ENCODE measurements at regions not wholly inside any gene's neighbourhood (a gene's known extent, or its start where the extent isn't known, plus 50 kb on each side); places are given as distances from the start of the nearest gene placed in this dataset.

DNA sequence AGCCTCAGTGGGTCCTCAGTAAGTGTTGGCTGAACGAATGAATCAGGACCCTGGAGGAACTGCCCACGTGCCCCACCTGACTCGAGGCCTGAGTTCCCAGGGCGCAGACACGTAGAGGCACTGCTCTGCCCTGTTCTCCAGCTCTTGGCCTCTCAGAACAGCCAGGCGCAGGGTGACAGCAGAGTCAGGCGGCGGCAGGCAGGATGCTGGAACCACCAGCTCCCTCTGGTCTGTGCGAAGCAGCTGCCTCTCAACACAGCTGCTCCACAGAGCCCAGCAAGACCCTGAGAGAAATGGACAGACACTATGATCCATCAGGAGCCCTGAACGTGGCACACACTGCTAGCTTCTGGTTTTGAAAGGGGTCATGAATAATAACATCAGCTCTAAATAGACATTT lies 53.1 kb upstream of the BCO1 start:
- ATAC-seq (no peak), DNase-seq (ENCODE audit: low spot score) (no peak)
- intact Hi-C loops (cut with DNase I): no loop called here

- intact Hi-C loops (cut with DNase I): no loop called here
- peak; percentile 95 for ATAC-seq
- peak; percentile 87 for DNase-seq (ENCODE audit: low spot score)
Observed at GRCh38 chr16:81181013-81181720, 57.3 kb upstream of the BCO1 start.

DNA sequence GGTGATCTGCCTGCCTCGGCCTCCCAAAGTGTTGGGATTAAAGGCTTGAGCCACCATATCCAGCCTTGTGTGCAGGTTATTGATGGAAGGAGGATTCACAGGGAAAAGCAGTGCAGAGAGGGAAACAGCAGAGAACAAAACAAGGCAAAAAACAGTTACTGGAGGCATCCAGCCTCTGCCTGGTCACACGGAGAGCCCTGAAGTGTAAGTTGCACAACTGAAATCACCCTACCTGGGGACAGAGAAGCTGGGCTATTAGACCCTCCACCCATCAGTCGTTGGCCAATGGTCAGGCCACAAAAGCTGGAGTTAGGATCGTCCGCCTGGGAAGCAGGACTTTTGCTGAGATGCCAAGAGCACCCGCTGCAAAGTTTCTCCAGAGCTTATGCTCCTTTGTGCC lies 57.9 kb upstream of the BCO1 start:
- no peak for DNase-seq (ENCODE audit: low spot score)
- intact Hi-C loops (cut with DNase I): no loop called here
- ATAC-seq: peak; percentile 51

DNA sequence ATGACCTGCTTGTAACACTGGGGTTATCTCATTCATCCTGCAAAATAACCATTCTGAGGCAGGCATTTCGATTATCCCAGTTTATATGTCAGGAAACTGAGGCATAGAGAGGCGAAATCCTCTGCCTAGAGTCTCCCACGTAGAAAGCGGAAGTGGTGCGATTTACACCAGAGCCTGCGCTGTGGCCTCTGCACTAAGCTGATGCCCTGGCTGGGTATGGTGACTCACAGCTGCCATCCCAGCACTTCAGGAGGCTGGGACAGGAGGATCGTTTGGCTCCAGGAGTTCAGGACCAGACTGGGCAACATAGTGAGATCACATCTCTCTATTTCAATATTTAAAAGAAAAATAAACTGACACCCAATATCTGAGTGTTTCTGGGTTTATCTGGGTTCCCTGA lies 59.3 kb upstream of the BCO1 start:
- DNase-seq (ENCODE audit: low spot score) (no peak), ATAC-seq (no peak)
- intact Hi-C loops (cut with DNase I): loop anchor here (10.0 kb wide), 1 partner anchor 936 kb away; no protein-coding TSS in a partner anchor

DNA sequence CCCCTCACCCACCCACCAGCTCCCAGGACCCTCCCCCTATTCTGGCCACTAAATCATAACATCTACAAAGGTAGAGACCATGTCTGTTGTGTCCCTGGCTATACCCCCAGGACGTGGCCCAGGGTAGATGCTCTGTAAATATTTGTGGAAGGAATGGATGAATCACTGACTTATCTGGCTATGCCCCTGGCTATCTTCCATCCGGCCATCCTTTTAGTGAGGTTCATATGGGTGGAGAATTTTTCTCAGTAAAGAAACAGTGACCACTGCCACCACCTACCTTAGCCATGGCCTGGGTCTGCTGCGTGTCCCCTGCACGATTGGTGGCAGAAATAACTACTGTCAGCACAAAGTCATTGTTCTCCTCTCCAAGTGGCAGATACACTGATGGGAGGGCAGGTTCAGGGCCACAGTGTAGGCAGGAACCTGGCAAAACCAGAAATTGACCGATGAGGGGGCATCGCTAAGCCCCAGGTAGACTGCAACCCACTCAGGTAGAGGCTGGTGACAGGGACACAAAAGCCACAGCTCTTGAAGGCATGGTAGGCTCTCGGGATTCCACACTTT lies 63.1 kb upstream of the BCO1 start:
- no peak for ATAC-seq
- no peak for DNase-seq (ENCODE audit: low spot score)
- intact Hi-C loops (cut with DNase I): loop anchor here (10.0 kb wide), 1 partner anchor 939 kb away; no protein-coding TSS in a partner anchor

- intact Hi-C loops (cut with DNase I): loop anchor here (10.0 kb wide), 1 partner anchor 940 kb away; no protein-coding TSS in a partner anchor
- ATAC-seq (no peak), DNase-seq (ENCODE audit: low spot score) (no peak)
Observed at GRCh38 chr16:81174644-81175324, 63.7 kb upstream of the BCO1 start.

DNA sequence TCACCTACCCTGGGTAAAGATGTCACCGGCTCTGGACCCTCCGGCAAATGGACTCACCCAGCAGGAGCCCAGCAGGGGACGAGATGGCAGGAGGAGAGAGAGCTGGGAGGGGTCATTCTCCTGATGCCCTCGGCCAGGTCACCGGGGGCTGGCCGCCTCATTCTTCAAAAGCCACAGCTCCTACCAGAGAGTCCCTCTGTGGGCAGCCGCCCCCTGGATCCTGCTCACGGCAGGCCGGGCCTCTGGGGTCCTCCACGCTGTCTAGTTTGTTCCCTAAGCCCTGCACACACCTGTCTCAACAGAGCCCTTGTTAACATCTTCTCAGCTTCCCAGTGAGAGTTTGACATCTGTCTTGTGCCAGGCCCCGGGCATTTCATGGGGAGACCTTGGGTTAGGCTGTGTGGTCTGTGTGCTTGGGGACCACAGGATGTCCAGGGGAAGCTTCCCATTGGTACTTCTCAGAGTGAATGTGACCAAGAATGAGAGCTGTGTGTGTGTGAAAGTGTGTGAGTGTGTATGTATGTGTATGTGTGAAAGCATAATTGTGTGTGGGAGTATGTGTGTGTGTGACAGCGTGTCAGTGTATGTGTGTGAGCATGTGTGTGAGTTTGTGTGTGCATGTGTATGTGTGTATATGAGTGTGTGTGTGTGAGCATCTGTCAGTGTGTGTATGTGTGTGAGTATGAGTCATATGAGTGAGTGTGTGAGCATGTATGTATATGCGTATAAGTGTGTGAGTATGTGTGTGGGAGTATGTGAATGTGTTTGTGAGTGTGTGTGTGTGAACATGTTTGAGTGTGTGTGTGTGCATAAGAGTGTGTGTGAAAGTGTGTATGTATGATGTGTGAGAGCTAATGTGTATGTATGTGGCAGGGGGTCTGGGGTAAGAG lies 65.5 kb upstream of the BCO1 start:
- intact Hi-C loops (cut with DNase I): loop anchor here (10.0 kb wide), 1 partner anchor 942 kb away; no protein-coding TSS in a partner anchor
- no peak for ATAC-seq
- no peak for DNase-seq (ENCODE audit: low spot score)

DNA sequence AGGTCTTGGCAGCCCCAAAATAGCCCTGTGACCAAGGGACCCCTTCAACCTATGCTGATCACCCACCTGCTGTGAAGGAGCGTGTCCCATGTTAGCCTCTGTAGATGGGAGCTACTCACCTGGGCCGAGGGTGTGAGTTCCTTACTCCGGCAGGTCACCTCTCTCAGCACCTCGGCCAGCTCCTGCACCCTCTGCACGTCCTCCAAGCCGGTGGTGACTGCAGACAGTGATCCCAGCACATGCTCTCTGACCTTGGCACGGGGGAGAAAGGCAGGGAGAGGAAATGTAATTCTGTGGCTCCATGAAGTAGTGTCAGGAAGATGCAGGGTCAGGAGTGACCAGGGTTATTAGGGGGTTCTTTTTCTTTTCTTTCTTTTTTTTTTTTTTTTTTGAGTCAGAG lies 67.7 kb upstream of the BCO1 start:
- DNase-seq (ENCODE audit: low spot score) (no peak), ATAC-seq (no peak)
- intact Hi-C loops (cut with DNase I): loop anchor here (10.0 kb wide), 1 partner anchor 944 kb away; no protein-coding TSS in a partner anchor

DNA sequence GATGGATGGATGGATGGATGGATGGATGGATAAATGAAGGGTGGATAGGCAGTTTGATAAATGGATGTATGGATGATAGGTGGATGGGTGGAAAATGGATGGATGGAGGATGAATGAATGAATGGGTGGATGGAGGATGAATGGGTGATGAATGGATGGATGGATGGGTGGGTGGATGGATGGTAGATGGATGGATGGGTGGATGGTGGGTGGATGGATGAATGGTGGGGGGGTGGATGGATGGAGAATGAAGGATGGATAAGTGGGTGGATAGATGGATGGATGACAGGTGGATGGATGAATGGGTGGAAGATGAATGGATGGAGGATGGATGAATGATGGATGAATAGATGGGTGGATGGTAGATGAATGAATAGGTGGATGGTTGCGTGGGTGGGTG lies 70.1 kb upstream of the BCO1 start:
- ATAC-seq: no peak
- intact Hi-C loops (cut with DNase I): no loop called here
- DNase-seq (ENCODE audit: low spot score): no peak

DNA sequence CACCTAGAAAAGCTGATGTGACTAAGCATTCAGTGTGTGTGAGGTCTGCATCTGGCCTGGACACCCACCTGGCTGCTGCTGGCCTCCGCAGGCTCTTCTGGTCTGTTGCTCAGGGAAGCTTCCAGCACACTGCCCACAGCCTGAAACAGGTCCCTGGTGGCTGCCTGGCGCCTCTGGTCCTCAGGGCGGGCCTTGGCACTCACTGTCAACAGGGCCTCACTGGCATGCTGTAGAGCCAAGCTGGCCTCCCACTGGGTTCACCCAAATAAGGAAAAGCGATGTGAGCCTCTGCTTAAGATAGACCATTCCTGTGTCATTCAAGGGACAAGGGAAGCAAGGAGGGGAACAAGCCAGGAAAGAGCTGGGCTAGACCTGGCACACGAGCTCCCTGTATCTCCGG lies 70.6 kb upstream of the BCO1 start:
- DNase-seq (ENCODE audit: low spot score): no peak
- ATAC-seq: no peak
- intact Hi-C loops (cut with DNase I): no loop called here

DNA sequence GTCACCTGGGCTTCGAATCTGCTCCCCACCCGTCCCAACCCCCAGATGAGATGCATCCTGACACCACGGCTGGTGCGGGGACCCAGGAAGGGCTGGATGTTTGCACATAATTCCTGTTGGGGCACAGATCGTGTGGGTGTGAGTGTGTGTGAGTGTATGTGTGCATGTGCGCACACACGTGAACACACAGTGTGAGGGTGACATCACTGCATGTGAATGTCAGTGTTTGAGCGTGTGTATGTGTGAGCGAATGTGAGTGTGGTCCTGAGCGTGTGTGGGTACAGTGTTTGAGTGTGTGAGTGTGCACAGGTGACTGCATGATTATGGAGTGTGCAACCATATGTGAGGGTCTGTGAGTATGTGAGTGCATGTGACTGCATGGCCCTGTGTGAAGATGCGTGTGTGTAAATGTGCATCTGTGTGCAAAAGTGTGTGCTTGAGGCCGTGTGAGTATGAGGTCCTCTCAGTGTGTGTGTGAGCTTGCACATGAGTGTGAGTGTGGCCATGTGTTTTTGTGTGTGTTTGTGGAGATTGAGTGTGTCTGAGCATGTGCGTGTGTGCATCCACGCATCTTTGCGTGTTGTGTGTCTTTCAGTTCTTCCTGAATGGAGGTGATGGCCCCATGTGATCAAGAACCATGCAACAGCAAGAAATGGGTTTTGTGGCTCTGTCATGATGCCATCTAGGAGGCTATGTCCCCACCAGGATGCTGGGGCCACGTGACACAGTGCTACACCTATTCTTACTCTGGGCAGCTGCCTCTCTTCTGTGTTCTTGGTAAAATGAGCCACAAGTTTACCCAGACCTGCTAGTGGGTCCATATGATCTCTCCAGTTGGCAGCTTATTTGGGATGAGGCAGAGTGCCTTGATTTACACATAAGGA lies 70.5 kb upstream of the GCSH start:
- ATAC-seq (no peak), DNase-seq (ENCODE audit: low spot score) (no peak)
- intact Hi-C loops (cut with DNase I): no loop called here

- ATAC-seq (no peak), DNase-seq (ENCODE audit: low spot score) (no peak)
Observed at GRCh38 chr16:81165411-81166097, 69.4 kb upstream of the GCSH start.

DNA sequence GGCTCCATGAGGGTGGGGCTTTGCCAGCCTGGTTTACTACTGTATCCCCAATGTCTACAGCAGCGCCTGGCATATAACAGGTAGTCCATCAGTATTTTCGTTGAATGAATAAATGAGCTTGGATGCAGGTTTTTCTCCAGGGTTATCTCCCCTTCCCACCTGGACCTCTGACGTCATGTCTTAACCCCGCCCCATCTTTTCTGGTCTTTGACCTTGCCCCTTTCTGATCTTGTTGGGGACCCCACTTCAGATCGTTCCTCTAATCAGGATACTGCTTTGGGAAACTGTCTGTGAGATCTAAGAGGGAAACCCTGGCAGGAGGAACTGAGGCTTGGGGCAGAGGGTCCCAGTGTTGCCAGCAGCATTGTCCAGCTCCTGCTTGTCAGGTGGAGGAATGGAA lies 68.8 kb upstream of the GCSH start:
- intact Hi-C loops (cut with DNase I): no loop called here
- DNase-seq (ENCODE audit: low spot score) (no peak), ATAC-seq (no peak)

More at GRCh38 chr16:81165411-81166097, 69.4 kb upstream of the GCSH start:
- intact Hi-C loops (cut with DNase I): no loop called here

DNA sequence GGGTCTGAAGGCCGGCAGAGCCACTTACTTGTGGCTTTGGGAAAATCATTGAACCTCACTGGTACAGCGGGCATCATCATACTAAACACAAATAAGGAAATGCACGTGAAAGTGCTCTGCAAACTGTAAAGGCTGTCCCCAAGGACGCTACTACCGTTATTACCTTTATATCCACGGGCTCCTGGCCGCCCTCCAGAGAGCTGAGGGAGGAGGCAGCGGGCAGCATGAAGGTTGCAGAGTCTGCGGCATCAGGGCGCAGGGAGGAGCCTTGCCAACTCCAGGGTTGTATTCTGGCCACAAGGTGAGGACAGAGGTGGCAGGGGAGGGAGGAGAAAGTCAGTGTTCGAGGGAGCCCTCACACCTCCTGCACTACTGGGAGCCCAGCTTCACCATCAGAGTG lies 68.3 kb upstream of the GCSH start:
- no peak for DNase-seq (ENCODE audit: low spot score)
- intact Hi-C loops (cut with DNase I): no loop called here
- ATAC-seq: no peak

GRCh38 chr16:81163671-81164070 lies 67.5 kb upstream of the GCSH start:
- DNase-seq (ENCODE audit: low spot score) (no peak), ATAC-seq (no peak)
- intact Hi-C loops (cut with DNase I): no loop called here

GRCh38 chr16:81158964-81159363 lies 62.8 kb upstream of the GCSH start:
- intact Hi-C loops (cut with DNase I): no loop called here
- DNase-seq (ENCODE audit: low spot score) (no peak), ATAC-seq (no peak)

- DNase-seq (ENCODE audit: low spot score) (no peak), ATAC-seq (no peak)
- intact Hi-C loops (cut with DNase I): no loop called here
Observed at GRCh38 chr16:81155769-81156168, 59.6 kb upstream of the GCSH start.
